ENCODE measurements at regions not wholly inside any gene's neighbourhood (a gene's known extent, or its start where the extent isn't known, plus 50 kb on each side); places are given as distances from the start of the nearest gene placed in this dataset.

- ChIA-PET POLR2A (no interaction called here), CTCF (interaction anchor here (0.6 to 2.5 kb wide), 5 partner anchors 14 to 1846 kb away, joined by 3 to 11 read pairs (median 3); no protein-coding TSS in a partner anchor)
- Mint-ChIP-seq H3K27me3 (ENCODE audit: insufficient read depth, unreplicated experiment) (peaks cover 51% of the 10 kb centered on the region), H3K27ac (ENCODE audit: low read depth, unreplicated experiment) (no peak overlapping the region), H3K36me3 (ENCODE audit: insufficient read depth, unreplicated experiment) (no peaks in the 10 kb centered on the region), H3K4me3 (ENCODE audit: unreplicated experiment) (no peak overlapping the region), H3K4me1 (ENCODE audit: insufficient read depth, unreplicated experiment) (no peaks in the 10 kb centered on the region), H3K9me3 (ENCODE audit: unreplicated experiment) (no peaks in the 10 kb centered on the region)
- no TSS peak for BruUV-seq (replicated peaks)
- no peak for TF ChIP-seq CTCF (IDR thresholded peaks at IDR 0.05; ENCODE audit: unreplicated experiment)
- DNase-seq (ENCODE audit: unreplicated experiment), result no peak
- intact Hi-C loops (cut with micrococcal nuclease), result no loop called here
Measured at GRCh38 chr7:35533902-35534301, 161.0 kb downstream of the HERPUD2 start.

GRCh38 chr7:35530124-35531109, 164.5 kb downstream of the HERPUD2 start:
- POLR2A ChIA-PET, result no interaction called here
- no peak for DNase-seq (ENCODE audit: unreplicated experiment)
- Mint-ChIP-seq H3K4me1 (ENCODE audit: insufficient read depth, unreplicated experiment) (no peaks in the 10 kb centered on the region), H3K4me3 (ENCODE audit: unreplicated experiment) (no peak overlapping the region), H3K36me3 (ENCODE audit: insufficient read depth, unreplicated experiment) (no peaks in the 10 kb centered on the region), H3K27ac (ENCODE audit: low read depth, unreplicated experiment) (no peak overlapping the region), H3K9me3 (ENCODE audit: unreplicated experiment) (no peaks in the 10 kb centered on the region), H3K27me3 (ENCODE audit: insufficient read depth, unreplicated experiment) (peaks cover 43% of the 10 kb centered on the region)
- no TSS peak for BruUV-seq (replicated peaks)
- intact Hi-C loops (cut with micrococcal nuclease), result no loop called here
- CTCF ChIA-PET, result interaction anchor here (1.3 to 2.5 kb wide), 2 partner anchors 8 to 10 kb away, joined by 4 to 14 read pairs; no protein-coding TSS in a partner anchor
- no peak for TF ChIP-seq CTCF (IDR thresholded peaks at IDR 0.05; ENCODE audit: unreplicated experiment)

GRCh38 chr7:35529713-35530112, 165.2 kb downstream of the HERPUD2 start:
- CTCF ChIA-PET, result interaction anchor here (1.3 to 2.5 kb wide), 2 partner anchors 8 to 9 kb away, joined by 4 to 14 read pairs; no protein-coding TSS in a partner anchor
- no peaks in the 10 kb centered on the region for H3K36me3 Mint-ChIP-seq (ENCODE audit: insufficient read depth, unreplicated experiment)
- DNase-seq (ENCODE audit: unreplicated experiment), result no peak
- no peak overlapping the region for H3K27ac Mint-ChIP-seq (ENCODE audit: low read depth, unreplicated experiment)
- H3K4me3 Mint-ChIP-seq (ENCODE audit: unreplicated experiment), result no peak overlapping the region
- POLR2A ChIA-PET, result no interaction called here
- peaks cover 43% of the 10 kb centered on the region for H3K27me3 Mint-ChIP-seq (ENCODE audit: insufficient read depth, unreplicated experiment)
- no peak for TF ChIP-seq CTCF (IDR thresholded peaks at IDR 0.05; ENCODE audit: unreplicated experiment)
- H3K4me1 Mint-ChIP-seq (ENCODE audit: insufficient read depth, unreplicated experiment), result no peaks in the 10 kb centered on the region
- intact Hi-C loops (cut with micrococcal nuclease), result no loop called here
- BruUV-seq (replicated peaks), result no TSS peak
- no peaks in the 10 kb centered on the region for H3K9me3 Mint-ChIP-seq (ENCODE audit: unreplicated experiment)

GRCh38 chr7:35528381-35528977, 166.5 kb downstream of the HERPUD2 start:
- Mint-ChIP-seq H3K9me3 (ENCODE audit: unreplicated experiment) (no peaks in the 10 kb centered on the region), H3K36me3 (ENCODE audit: insufficient read depth, unreplicated experiment) (no peaks in the 10 kb centered on the region), H3K4me1 (ENCODE audit: insufficient read depth, unreplicated experiment) (no peaks in the 10 kb centered on the region), H3K27ac (ENCODE audit: low read depth, unreplicated experiment) (no peak overlapping the region), H3K4me3 (ENCODE audit: unreplicated experiment) (no peak overlapping the region), H3K27me3 (ENCODE audit: insufficient read depth, unreplicated experiment) (peaks cover 43% of the 10 kb centered on the region)
- no peak for DNase-seq (ENCODE audit: unreplicated experiment)
- TF ChIP-seq CTCF (IDR thresholded peaks at IDR 0.05; ENCODE audit: unreplicated experiment), result no peak
- intact Hi-C loops (cut with micrococcal nuclease), result no loop called here
- ChIA-PET CTCF (interaction anchor here (0.6 to 2.5 kb wide), 4 partner anchors 8 to 787 kb away, joined by 3 to 14 read pairs (median 4); no protein-coding TSS in a partner anchor), POLR2A (interaction anchor here (0.7 kb wide), 1 partner anchor 16 kb away, joined by 3 read pairs; no protein-coding TSS in a partner anchor)
- BruUV-seq (replicated peaks), result no TSS peak
